H54 (cell line): ENCODE measurements at regions not wholly inside any gene's neighbourhood (a gene's known extent, or its start where the extent isn't known, plus 50 kb on each side); places are given as distances from the start of the nearest gene placed in this dataset.

Experiments
- DNase-seq: peaks from one replicate; pipeline ENCODE4 v3.0.0; 2011; ENCODE audit warnings: low spot score, mixed read lengths; ENCODE audit not compliant: insufficient read length
- FAIRE-seq: peaks from 3 replicates; lab custom pipeline; 2011; peaks lifted over from hg19 to GRCh38; lab: Jason Lieb, UNC
- POLR2A ChIP-seq: IDR thresholded peaks from 2 replicates; pipeline ENCODE4 v1.6.1; 2011; ENCODE audit warnings: low read depth, mild to moderate bottlenecking, low read length

DNA sequence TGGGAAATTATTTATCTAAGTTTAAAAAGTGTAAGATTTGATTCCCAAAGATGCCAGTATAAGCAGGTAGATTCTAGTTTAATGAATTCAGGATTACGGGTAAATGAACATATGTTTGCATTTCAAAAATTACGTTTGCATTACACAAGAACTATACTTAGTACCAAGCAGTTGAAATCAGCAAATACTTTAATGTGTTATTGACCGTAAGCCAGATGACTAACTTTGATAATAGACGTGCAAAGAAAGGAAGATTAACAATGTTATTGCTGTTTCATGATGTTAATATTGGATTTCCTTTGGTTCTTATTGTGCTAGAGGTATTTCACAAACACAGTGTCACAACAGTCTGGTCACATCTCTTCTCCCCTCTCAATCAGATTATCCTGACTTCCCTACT, 294.7 kb downstream of the TDRD15 start:
- no peak for TF ChIP-seq POLR2A
- DNase-seq: no peak
- no peak for FAIRE-seq

DNA sequence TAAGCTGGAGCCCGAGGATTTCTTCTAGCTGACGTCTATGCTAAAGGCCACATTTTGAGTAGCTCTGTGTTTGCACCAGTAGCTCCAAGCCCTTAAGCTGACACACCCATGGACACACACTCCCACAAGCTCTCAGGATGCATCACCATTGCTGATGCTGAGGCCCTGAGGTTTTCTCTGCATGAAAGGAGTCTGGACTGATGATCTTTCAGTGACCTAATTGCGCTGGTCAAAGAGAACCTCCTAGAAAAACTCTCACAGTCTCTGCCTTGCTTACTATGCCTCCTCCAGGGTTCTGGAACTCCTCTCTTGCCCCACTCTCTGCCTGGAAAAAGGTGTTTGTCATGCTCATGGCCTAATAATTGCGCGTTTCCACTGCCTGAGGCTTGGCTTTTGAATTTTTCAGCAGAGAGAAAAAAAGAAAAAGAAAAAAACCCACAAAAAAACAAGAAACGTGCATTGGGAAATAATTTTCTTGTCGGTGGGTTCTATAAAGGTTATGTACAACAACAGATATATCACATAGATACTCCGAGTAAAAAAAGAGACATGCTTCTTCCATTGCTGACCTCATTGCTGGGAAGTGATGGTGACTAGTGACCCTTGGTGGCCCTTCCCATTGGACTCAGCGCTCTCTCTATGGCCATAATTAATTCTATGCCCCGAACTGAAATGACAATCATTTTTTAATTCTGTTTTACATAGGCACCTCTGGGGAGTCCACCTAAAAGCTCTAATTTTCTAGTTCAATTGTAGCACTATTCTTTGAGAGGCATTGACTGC, 297.0 kb downstream of the TDRD15 start:
- DNase-seq (no peak), FAIRE-seq (no peak)
- no peak for TF ChIP-seq POLR2A

DNA sequence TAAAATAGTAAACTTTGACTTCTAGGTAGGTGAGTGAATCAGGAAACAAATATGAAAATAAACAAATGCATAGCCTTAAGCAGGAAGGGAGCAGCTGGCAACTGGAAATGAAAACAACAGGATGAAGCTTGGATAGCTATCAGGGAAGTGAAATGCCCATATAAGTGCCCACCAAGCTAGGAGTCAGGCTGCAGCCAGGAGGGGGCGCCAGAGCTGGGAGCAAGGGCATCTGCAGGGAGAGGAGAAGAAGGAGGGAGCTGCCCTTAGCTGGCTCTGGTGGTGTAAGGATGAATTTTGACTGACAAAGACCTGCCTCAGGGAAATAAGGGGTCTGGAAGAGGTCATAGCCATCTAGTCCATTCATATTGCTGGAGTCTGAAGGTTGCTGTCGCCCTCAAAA, 298.3 kb downstream of the TDRD15 start:
- DNase-seq: peak; percentile 31
- TF ChIP-seq POLR2A: no peak
- FAIRE-seq: no peak

GRCh38 chr2:21422724-21423522, 299.2 kb downstream of the TDRD15 start:
- DNase-seq (no peak), FAIRE-seq (no peak)
- TF ChIP-seq POLR2A: no peak

DNA sequence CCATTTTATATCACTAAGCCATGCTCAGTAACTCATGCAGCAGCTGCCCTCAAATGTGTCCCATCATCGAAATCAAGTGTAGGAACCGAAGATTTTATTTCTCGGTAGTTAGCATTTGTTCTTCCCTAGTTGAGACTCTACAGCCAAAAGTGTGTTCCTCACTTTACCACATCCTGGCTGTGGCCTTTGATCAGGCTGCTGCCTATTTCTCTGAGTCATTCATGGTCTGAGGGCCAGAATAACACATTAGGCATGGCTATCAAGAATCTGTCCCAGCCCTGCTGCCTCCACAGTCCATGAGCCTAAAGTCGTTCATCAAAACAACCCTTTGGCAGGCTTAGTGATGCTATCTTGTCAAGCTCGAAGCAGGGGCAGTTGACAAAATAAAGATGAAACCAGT, 300.1 kb downstream of the TDRD15 start:
- TF ChIP-seq POLR2A: no peak

DNA sequence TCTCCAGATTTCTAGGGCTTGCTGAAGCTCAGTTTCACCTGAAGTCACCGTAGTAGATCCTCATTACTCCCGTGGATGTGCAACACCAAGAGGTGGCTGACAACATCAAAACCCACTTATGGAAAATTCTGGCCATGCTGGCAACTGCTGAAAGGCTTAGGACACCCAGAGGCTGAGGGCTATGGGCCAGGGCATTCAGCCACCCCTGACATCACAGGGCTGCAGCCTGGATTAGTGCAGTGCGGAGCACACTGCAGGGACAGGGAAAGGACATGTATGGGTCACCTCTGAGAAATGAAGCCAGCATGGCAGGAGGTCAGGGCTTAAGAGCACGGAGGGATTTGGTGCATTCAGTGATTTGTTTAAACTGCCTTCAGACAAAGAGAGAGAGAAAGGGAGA, 300.6 kb downstream of the TDRD15 start:
- DNase-seq (no peak), FAIRE-seq (no peak)
- no peak for TF ChIP-seq POLR2A

More for the DNA sequence above, 300.1 kb downstream of the TDRD15 start:
- FAIRE-seq (no peak), DNase-seq (no peak)

- DNase-seq (no peak), FAIRE-seq (no peak)
- no peak for TF ChIP-seq POLR2A
These were observed 303.8 kb downstream of the TDRD15 start for GRCh38 chr2:21427606-21428005.

DNA sequence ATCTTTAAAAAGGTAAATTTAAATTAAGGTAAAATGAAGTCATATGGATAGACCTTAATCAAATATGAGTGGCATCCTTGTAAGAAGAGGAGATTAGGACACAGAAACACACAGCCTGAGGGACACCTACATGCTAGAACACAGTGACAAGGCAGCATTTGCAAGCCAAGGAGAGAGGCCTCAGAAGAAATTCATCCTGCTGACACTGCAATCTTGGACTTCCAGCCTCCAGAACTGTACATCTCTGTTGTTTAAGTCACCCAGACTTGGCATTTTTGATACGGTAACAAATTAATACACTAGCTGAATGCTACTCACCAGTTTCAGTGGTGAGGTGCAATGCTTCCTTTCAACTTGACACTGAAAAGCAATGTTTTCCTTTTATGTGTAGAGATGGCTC, 305.0 kb downstream of the TDRD15 start:
- FAIRE-seq: no peak
- no peak for DNase-seq
- TF ChIP-seq POLR2A: no peak

DNA sequence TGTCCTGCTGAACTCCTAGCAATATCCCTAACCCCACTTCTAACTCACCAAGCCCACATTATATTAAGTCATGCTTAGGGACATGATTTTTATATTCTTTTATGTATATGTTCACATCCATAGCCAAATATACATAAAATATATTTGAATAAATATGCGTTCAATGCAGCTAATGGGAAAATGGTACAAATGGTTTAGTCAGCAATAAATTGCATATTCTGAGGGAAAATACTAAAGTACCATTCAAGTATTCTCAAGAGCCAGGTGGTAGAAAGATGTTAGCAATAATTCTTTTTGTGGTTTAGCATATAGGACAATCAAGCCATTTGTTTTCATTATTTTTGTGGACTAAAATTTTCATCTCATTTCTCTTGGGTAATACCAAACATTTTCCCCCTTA, 306.0 kb downstream of the TDRD15 start:
- no peak for FAIRE-seq
- TF ChIP-seq POLR2A: no peak

GRCh38 chr2:21431078-21431477, 307.3 kb downstream of the TDRD15 start:
- TF ChIP-seq POLR2A: no peak
- DNase-seq (no peak), FAIRE-seq (no peak)

More for the DNA sequence above, 306.0 kb downstream of the TDRD15 start:
- no peak for DNase-seq

GRCh38 chr2:21438949-21439348, 315.2 kb downstream of the TDRD15 start:
- no peak for TF ChIP-seq POLR2A
- DNase-seq (peak; percentile 7), FAIRE-seq (peak; percentile 79)

DNA sequence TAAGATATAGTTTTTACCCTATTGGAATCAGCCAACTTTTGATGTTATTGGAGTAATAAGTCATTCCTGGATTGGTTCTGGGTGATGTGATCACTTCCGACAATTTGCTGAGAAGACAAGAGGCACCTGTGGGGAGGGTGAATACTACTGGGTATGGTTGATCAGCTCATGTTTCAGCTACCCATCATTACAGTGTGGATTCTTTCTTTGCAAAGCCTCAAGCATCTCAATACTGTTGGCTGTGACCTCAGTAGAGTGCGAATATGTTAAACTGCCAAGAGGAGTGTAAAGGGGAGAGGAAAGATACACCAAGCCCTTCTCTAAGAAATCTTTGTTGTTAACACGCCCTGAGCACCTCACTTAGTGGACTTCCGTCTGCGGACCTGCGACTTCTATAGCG, 317.7 kb downstream of the TDRD15 start:
- TF ChIP-seq POLR2A: no peak
- no peak for FAIRE-seq
- DNase-seq: no peak

DNA sequence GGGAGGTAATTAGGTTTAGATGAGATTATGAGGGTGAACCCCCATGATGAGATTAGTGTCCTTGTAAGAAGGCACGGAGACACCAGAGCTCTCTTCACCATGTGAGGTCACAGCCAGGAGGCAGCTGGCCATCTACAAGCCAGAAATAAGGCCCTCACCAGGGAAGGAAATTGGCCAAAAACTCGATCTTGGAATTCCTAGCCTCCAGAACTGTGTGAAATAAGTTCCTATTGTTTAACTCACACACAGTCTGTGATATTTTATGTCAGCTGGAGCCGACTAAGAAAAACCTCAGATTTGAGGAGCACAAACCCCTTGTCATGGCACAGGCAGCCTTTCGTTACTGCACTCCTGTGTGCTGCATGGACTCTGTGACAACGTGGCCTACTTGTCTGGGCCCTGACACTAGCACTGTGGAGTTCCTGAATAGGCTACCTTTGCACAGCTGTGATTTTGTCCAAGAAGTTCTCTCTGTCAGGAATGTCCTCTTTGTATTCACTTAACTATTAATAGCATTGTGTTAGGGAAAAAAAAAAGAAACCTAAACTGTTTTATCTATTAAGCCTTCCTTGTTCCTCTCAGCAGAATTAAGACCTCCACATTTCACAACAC, 319.8 kb downstream of the TDRD15 start:
- DNase-seq: no peak
- no peak for TF ChIP-seq POLR2A
- no peak for FAIRE-seq

DNA sequence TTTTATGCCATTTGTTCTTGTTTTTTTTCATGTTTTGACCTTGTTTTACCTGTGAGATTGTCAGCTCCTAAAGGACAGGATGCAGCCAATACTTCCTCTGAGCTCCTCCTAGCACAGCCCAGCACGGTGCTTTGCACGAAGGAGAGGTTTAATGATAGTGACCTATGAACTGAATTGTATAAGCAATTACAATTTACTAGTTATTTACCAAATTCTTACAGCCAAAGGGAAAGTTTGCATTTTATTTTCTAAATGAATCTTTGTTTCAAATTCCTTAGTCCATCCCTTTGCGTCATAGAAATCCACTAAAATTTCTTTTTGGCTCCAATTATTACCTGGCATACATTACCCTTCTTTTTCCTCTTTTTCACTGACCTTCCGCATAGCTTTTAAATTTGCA, 326.1 kb downstream of the TDRD15 start:
- no peak for TF ChIP-seq POLR2A
- no peak for FAIRE-seq
- DNase-seq: no peak
